ENCODE measurements at regions not wholly inside any gene's neighbourhood (a gene's known extent, or its start where the extent isn't known, plus 50 kb on each side); places are given as distances from the start of the nearest gene placed in this dataset.

GRCh38 chr6:105794239-105794638 lies 291.9 kb upstream of the PRDM1 start:
- peak; percentile 55 for DNase-seq
- peak in 1 of 5 experiments; percentile 9 for TF ChIP-seq CTCF (IDR thresholded peaks at IDR 0.05)
- no peak for TF ChIP-seq EP300 (IDR thresholded peaks at IDR 0.05; ENCODE audit: low read depth)
- TF ChIP-seq POLR2A (IDR thresholded peaks at IDR 0.05), result no peak
- TF ChIP-seq POLR2AphosphoS5 (IDR thresholded peaks at IDR 0.05), result peak in 1 of 3 donors; percentile 23
- no peaks in the 10 kb centered on the region for H3K27me3 ChIP-seq
- H3K27ac ChIP-seq, result no peak overlapping the region
- H3K4me1 ChIP-seq, result peaks cover 0 to 47% (median 6%) of the 10 kb centered on the region in 4 donors
- WGBS, 2 donors (ENCODE audit: low coverage in 1 of 2), result 30% methylated on average over 5 of the region's 5 CpGs; no CpG with 5 or more reads in 1 of the 2 donors
- intact Hi-C loops (cut with DNase I; ENCODE audit: low total_unique reads) (no loop called here), in situ Hi-C loops (cut with MboI; ENCODE audit: low pct_ligation_motif_present in 1 of 4, low pct_unique_long_range_greater_than_20kb in 1 of 4, low sequenced_read_pairs in 3 of 4) (no loop called here)
- no peaks in the 10 kb centered on the region for H3K36me3 ChIP-seq
- H3K4me3 ChIP-seq, result no peak overlapping the region
- no peaks in the 10 kb centered on the region for H3K9me3 ChIP-seq

- Histone ChIP-seq H3K27ac (no peak overlapping the region), H3K27me3 (no peaks in the 10 kb centered on the region), H3K36me3 (no peaks in the 10 kb centered on the region), H3K9me3 (no peaks in the 10 kb centered on the region), H3K4me3 (no peak overlapping the region), H3K4me1 (peaks cover 0 to 40% (median 6%) of the 10 kb centered on the region in 4 donors)
- DNase-seq, result peak; percentile 22
- TF ChIP-seq CTCF (IDR thresholded peaks at IDR 0.05) (peak in 1 of 5 experiments; percentile 20), POLR2AphosphoS5 (IDR thresholded peaks at IDR 0.05) (no peak)
- WGBS, 2 donors (ENCODE audit: low coverage in 1 of 2), result 33 to 43% methylated on average over 1 to 4 of the region's 4 CpGs
- intact Hi-C loops (cut with DNase I; ENCODE audit: low total_unique reads) (no loop called here), in situ Hi-C loops (cut with MboI; ENCODE audit: low pct_ligation_motif_present in 1 of 4, low pct_unique_long_range_greater_than_20kb in 1 of 4, low sequenced_read_pairs in 3 of 4) (no loop called here)
These were observed 293.0 kb upstream of the PRDM1 start for GRCh38 chr6:105793130-105793529.

- WGBS, 2 donors (ENCODE audit: low coverage in 1 of 2), result 64 to 71% methylated on average over 2 to 5 of the region's 5 CpGs
- Histone ChIP-seq H3K36me3 (no peaks in the 10 kb centered on the region), H3K27ac (peak overlapping the region in 1 of 4 donors; percentile 19), H3K4me1 (peaks cover 0 to 26% (median 2%) of the 10 kb centered on the region in 4 donors), H3K4me3 (no peak overlapping the region), H3K27me3 (no peaks in the 10 kb centered on the region), H3K9me3 (no peaks in the 10 kb centered on the region)
- in situ Hi-C loops (cut with MboI; ENCODE audit: low pct_ligation_motif_present in 1 of 4, low pct_unique_long_range_greater_than_20kb in 1 of 4, low sequenced_read_pairs in 3 of 4), result no loop called here
- intact Hi-C loops (cut with DNase I; ENCODE audit: low total_unique reads), result no loop called here
- TF ChIP-seq POLR2A (IDR thresholded peaks at IDR 0.05), result no peak
- TF ChIP-seq CTCF (IDR thresholded peaks at IDR 0.05), result no peak
- TF ChIP-seq POLR2AphosphoS5 (IDR thresholded peaks at IDR 0.05), result no peak
- TF ChIP-seq EP300 (IDR thresholded peaks at IDR 0.05; ENCODE audit: low read depth), result no peak
- DNase-seq, result no peak
These were observed 294.4 kb upstream of the PRDM1 start for GRCh38 chr6:105791583-105792318.

GRCh38 chr6:105791179-105791578 lies 295.0 kb upstream of the PRDM1 start:
- in situ Hi-C loops (cut with MboI; ENCODE audit: low pct_ligation_motif_present in 1 of 4, low pct_unique_long_range_greater_than_20kb in 1 of 4, low sequenced_read_pairs in 3 of 4), result no loop called here
- intact Hi-C loops (cut with DNase I; ENCODE audit: low total_unique reads), result no loop called here
- H3K27me3 ChIP-seq, result no peaks in the 10 kb centered on the region
- H3K4me1 ChIP-seq, result peaks cover 0 to 25% (median 2%) of the 10 kb centered on the region in 4 donors
- no peak for DNase-seq
- WGBS, 2 donors (ENCODE audit: low coverage in 1 of 2), result 68 to 70% methylated on average over 1 of the region's 1 CpG
- no peak overlapping the region for H3K27ac ChIP-seq
- no peaks in the 10 kb centered on the region for H3K9me3 ChIP-seq
- no peak for TF ChIP-seq POLR2A (IDR thresholded peaks at IDR 0.05)
- TF ChIP-seq CTCF (IDR thresholded peaks at IDR 0.05), result no peak
- no peak for TF ChIP-seq POLR2AphosphoS5 (IDR thresholded peaks at IDR 0.05)
- TF ChIP-seq EP300 (IDR thresholded peaks at IDR 0.05; ENCODE audit: low read depth), result no peak
- no peak overlapping the region for H3K4me3 ChIP-seq
- no peaks in the 10 kb centered on the region for H3K36me3 ChIP-seq

All from transverse colon (tissue), 4 donors.